Ishikawa (cell line): ENCODE measurements at regions not wholly inside any gene's neighbourhood (a gene's known extent, or its start where the extent isn't known, plus 50 kb on each side); places are given as distances from the start of the nearest gene placed in this dataset.

ENCODE experiments used
- CEBPB ChIP-seq: IDR thresholded peaks from 2 replicates; pipeline ENCODE4 v1.6.1; 2012
- CREB1 ChIP-seq: IDR thresholded peaks from 2 replicates; pipeline ENCODE4 v1.6.1; 2012; ENCODE audit warnings: low read depth
- EP300 ChIP-seq: IDR thresholded peaks from 2 replicates; pipeline ENCODE4 v1.6.1; 2012; ENCODE audit warnings: borderline replicate concordance
- FOXM1 ChIP-seq: IDR thresholded peaks from 2 replicates; pipeline ENCODE4 v1.6.1; 2012; ENCODE audit warnings: low read depth, borderline replicate concordance
- NFIC ChIP-seq: IDR thresholded peaks from 2 replicates; pipeline ENCODE4 v1.6.1; 2012
- RAD21 ChIP-seq: IDR thresholded peaks from 2 replicates; pipeline ENCODE4 v1.6.1; 2012; ENCODE audit warnings: low read depth
- TAF1 ChIP-seq: IDR thresholded peaks from 2 replicates; pipeline ENCODE4 v1.6.1; 2012; ENCODE audit warnings: low read depth, mild to moderate bottlenecking
- TCF12 ChIP-seq: IDR thresholded peaks from 2 replicates; pipeline ENCODE4 v1.6.1; 2012; ENCODE audit warnings: low read depth
- TEAD4 ChIP-seq: IDR thresholded peaks from 2 replicates; pipeline ENCODE4 v1.6.1; 2012
- YY1 ChIP-seq: IDR thresholded peaks from 2 replicates; pipeline ENCODE4 v1.6.1; 2012; ENCODE audit warnings: low read depth
- ZBTB7A ChIP-seq: IDR thresholded peaks from 2 replicates; pipeline ENCODE4 v1.6.1; 2012; ENCODE audit warnings: low read depth
- TF ChIP-seq, protein P1 (sequence below): IDR thresholded peaks from 2 replicates; pipeline ENCODE4 v1.6.1; 2012; ENCODE audit warnings: low read depth, mild to moderate bottlenecking
- TF ChIP-seq, protein P2 (sequence below): IDR thresholded peaks from 2 replicates; pipeline ENCODE4 v1.6.1; 2012
- TF ChIP-seq, protein P3 (sequence below): IDR thresholded peaks from 2 replicates; pipeline ENCODE4 v1.6.1; 2012

DNA sequence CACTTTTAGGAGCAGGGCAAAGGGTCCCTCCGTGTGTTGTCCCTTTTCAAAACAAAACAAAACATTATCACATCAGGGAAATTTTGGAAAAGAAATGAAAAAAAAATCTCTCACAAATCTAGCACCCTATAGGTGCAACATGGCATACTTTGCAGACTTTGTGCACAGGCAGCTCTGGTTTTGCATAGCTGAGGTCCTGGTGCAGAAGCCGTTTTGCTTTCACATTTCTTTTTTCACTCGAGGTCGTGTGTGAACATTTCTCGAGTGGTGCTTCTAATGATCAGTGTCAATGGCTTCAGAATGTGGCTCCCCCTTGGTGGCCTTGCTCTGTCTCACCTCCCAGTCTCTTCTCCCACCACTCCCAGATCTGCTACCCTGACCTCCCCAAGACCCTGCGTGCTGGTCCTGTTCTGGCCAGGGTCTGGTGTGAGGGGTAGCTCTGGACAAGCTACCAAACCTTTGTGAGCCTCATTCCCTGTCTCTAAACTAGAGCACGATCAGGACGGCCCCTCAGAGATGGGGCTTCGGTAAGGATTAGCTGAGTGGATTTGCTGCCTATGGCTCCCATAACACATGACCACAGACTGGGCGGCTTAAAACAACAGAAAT is 258.0 kb downstream of the NSG2 start:
- TF ChIP-seq CREB1 (no peak), CEBPB (no peak)
- TF ChIP-seq, protein P1, sequence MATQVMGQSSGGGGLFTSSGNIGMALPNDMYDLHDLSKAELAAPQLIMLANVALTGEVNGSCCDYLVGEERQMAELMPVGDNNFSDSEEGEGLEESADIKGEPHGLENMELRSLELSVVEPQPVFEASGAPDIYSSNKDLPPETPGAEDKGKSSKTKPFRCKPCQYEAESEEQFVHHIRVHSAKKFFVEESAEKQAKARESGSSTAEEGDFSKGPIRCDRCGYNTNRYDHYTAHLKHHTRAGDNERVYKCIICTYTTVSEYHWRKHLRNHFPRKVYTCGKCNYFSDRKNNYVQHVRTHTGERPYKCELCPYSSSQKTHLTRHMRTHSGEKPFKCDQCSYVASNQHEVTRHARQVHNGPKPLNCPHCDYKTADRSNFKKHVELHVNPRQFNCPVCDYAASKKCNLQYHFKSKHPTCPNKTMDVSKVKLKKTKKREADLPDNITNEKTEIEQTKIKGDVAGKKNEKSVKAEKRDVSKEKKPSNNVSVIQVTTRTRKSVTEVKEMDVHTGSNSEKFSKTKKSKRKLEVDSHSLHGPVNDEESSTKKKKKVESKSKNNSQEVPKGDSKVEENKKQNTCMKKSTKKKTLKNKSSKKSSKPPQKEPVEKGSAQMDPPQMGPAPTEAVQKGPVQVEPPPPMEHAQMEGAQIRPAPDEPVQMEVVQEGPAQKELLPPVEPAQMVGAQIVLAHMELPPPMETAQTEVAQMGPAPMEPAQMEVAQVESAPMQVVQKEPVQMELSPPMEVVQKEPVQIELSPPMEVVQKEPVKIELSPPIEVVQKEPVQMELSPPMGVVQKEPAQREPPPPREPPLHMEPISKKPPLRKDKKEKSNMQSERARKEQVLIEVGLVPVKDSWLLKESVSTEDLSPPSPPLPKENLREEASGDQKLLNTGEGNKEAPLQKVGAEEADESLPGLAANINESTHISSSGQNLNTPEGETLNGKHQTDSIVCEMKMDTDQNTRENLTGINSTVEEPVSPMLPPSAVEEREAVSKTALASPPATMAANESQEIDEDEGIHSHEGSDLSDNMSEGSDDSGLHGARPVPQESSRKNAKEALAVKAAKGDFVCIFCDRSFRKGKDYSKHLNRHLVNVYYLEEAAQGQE: no peak
- TF ChIP-seq, protein P2, sequence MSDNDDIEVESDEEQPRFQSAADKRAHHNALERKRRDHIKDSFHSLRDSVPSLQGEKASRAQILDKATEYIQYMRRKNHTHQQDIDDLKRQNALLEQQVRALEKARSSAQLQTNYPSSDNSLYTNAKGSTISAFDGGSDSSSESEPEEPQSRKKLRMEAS: no peak

DNA sequence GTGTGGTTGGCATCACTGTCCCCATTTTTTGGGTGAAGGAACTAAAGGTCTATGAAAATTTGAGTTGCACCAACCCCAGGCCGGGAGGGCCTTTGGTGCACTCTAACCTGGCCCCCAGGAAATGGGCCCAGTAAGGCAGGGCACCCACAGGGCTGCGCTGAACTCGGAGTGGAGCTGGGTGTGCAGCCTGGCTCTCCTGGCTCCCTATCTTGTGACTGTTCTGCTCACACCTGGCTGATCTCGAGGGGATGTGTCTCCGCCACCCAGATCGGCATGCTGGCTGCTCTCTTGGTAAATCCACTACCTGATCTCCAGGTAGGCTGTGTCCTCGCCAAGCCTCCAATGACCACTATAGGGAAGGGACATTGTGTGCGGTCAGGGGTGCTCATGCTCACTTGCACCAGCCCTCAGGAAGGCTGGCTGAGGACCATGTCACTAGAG is 259.8 kb downstream of the NSG2 start:
- TF ChIP-seq, protein P2: no peak
- TF ChIP-seq ZBTB7A (no peak), FOXM1 (no peak), CEBPB (no peak), CREB1 (no peak), NFIC (no peak), EP300 (no peak), TEAD4 (no peak), TAF1 (no peak), YY1 (no peak)
- TF ChIP-seq, protein P1: no peak
- TF ChIP-seq, protein P3, sequence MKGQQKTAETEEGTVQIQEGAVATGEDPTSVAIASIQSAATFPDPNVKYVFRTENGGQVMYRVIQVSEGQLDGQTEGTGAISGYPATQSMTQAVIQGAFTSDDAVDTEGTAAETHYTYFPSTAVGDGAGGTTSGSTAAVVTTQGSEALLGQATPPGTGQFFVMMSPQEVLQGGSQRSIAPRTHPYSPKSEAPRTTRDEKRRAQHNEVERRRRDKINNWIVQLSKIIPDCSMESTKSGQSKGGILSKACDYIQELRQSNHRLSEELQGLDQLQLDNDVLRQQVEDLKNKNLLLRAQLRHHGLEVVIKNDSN: no peak

DNA sequence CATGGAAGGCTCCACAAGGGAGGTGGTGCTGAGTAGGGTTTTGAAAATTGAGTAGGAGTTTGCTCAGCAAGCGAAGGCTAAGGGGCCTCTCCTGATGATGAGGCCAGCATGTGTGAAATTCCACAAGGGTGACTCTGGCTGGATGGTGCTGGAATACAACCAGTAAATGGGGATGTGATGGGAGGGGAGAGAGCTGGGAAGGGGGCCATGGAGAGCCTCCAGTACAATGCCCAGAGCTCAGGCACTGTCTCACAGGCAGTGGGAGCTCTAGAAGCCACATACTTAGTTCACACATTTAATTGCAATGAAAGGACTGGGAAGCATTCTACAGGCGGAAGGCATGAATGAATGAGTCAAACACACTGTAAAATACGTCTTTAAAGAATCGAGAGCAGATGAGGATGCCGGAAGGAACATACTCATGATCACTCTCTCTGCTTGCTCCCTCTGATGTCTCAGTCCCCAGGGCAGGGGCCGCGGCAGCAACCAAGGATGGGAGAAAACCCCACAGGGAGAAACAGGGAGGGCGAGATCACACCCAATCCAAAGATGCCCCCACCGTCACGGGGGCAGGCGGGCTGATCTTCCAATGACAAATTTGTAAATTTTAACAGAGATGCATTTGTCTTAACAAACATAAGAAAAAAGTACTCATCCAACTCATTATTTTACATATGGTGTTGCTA is 261.0 kb downstream of the NSG2 start:
- TF ChIP-seq YY1 (no peak), CEBPB (no peak), EP300 (no peak), TCF12 (no peak), TEAD4 (no peak), TAF1 (no peak), RAD21 (no peak), CREB1 (no peak), FOXM1 (no peak), NFIC (no peak)
- TF ChIP-seq, protein P2: no peak
- TF ChIP-seq, protein P1: no peak
- TF ChIP-seq, protein P3: no peak

DNA sequence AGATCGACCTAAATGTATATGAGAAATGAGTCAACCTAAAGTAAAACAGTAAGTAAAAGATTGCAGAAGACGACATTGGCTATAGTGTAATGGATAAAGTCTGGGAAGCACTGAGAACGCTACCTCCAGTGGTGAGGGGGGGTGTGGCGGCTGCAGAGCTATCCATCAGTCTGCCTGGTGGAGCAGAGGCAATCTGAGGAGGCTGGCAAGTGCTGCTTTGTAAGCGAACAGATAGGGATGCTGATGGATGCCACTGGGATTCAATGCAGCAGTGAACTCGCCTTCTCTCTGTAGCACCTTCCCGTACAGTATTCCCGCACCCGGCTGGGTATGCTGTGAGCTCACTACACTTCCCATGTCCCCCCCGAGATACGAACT is 261.5 kb downstream of the NSG2 start:
- no peak for TF ChIP-seq FOXM1
- TF ChIP-seq CREB1: no peak
- TF ChIP-seq YY1: no peak
- TF ChIP-seq ZBTB7A: no peak
